ENCODE measurements at regions not wholly inside any gene's neighbourhood (a gene's known extent, or its start where the extent isn't known, plus 50 kb on each side); places are given as distances from the start of the nearest gene placed in this dataset.

DNA sequence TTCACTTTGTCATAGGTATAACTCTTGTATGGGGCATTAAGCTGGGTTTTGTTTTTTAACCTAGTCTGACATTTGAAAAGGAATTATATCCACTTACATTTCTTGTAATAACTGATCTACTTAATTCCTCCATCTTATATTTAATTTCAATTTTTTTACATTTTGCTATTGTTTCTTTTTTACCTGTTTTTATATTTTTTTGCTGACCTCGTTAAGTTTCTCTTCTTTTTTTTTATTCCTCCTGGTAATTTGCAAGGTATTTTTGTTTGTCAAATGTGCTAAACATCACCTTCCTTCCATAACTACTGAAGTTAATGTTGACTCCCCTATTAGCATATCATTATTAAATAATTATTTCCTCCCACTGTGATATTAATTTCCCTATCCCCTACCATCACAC is 87.7 kb upstream of the NR2F2 start:
- Histone ChIP-seq H3K36me3 (no peaks in the 10 kb centered on the region), H3K9me3 (ENCODE audit: low read depth) (no peaks in the 10 kb centered on the region), H3K4me3 (no peak overlapping the region), H3K27me3 (no peaks in the 10 kb centered on the region), H3K27ac (no peak overlapping the region), H3K4me1 (ENCODE audit: low read depth) (no peaks in the 10 kb centered on the region)
- TF ChIP-seq CTCF (IDR thresholded peaks at IDR 0.05; ENCODE audit: low read depth, low read length), result no peak
- no peak for DNase-seq (ENCODE audit: low read depth in 1 of 2, low spot score in 1 of 2)

DNA sequence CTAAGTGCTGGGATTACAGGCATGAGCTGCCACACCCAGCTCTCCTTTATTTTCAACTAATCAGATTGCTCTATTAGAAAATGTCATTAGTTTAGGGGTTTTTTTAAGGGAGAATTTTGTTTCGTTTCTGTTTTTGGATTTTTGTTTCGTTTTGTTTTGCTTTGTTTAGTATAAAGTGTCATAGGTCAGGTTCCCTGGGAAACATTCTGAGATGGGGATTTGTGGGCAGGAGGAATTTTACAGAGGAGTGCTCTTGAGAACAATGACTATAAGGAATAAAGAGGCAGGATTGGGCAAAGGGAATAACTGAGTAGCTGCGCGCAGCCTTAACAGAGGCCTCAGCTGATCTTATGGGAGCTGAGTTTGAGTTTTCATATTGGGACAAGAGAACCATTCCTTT is 86.8 kb upstream of the NR2F2 start:
- H3K4me1 ChIP-seq (ENCODE audit: low read depth), result no peaks in the 10 kb centered on the region
- TF ChIP-seq CTCF (IDR thresholded peaks at IDR 0.05; ENCODE audit: low read depth, low read length), result no peak
- no peak overlapping the region for H3K4me3 ChIP-seq
- no peak overlapping the region for H3K27ac ChIP-seq
- no peaks in the 10 kb centered on the region for H3K9me3 ChIP-seq (ENCODE audit: low read depth)
- no peaks in the 10 kb centered on the region for H3K27me3 ChIP-seq
- DNase-seq (ENCODE audit: low read depth in 1 of 2, low spot score in 1 of 2), result no peak
- H3K36me3 ChIP-seq, result no peaks in the 10 kb centered on the region

DNA sequence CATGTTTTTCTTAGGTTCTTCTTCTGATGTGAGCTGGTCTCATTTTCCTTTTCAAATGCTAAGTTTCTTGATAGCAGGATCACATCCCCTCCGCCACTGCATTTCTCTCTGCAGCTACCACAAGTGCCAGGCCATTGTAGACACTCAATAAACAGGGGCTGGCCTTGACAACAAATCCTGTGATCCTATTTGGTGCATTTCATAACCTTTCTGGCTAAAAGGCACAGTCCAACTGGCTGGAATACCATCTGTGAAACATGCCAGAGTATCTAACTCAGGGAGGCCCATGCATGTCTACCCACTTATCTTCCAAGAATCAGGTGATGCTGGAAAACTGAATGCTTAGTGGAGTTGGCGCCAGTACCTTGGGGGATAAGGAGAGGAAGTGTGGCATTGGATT is 85.2 kb upstream of the NR2F2 start:
- H3K4me1 ChIP-seq (ENCODE audit: low read depth), result no peaks in the 10 kb centered on the region
- no peak for TF ChIP-seq CTCF (IDR thresholded peaks at IDR 0.05; ENCODE audit: low read depth, low read length)
- H3K36me3 ChIP-seq, result no peaks in the 10 kb centered on the region
- H3K9me3 ChIP-seq (ENCODE audit: low read depth), result no peaks in the 10 kb centered on the region
- DNase-seq (ENCODE audit: low read depth in 1 of 2, low spot score in 1 of 2), result no peak
- no peaks in the 10 kb centered on the region for H3K27me3 ChIP-seq
- no peak overlapping the region for H3K27ac ChIP-seq
- no peak overlapping the region for H3K4me3 ChIP-seq

DNA sequence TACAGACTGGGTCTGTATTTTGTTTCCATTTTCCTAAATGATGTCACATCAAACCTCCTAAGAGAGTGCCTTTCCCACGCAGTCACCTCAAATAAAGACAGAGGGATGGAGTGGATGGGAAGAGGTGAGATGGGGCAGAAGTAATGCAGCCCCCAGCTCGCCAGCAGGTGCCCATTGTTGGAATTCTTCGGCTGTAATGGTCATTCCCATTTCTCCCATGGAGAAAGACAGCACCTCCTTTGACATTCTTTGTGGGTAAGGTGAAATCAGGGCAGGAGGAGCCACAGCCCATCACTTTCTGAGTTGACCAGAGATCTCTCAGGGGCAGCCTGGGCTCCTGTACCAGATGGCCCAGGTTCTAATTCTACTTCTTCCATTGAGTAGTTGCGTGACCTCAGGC is 84.4 kb upstream of the NR2F2 start:
- Histone ChIP-seq H3K27me3 (no peaks in the 10 kb centered on the region), H3K4me3 (no peak overlapping the region), H3K4me1 (ENCODE audit: low read depth) (no peaks in the 10 kb centered on the region), H3K36me3 (no peaks in the 10 kb centered on the region), H3K27ac (no peak overlapping the region), H3K9me3 (ENCODE audit: low read depth) (no peaks in the 10 kb centered on the region)
- DNase-seq (ENCODE audit: low read depth in 1 of 2, low spot score in 1 of 2), result no peak
- TF ChIP-seq CTCF (IDR thresholded peaks at IDR 0.05; ENCODE audit: low read depth, low read length), result no peak

- Histone ChIP-seq H3K4me1 (ENCODE audit: low read depth) (no peaks in the 10 kb centered on the region), H3K27me3 (no peaks in the 10 kb centered on the region), H3K9me3 (ENCODE audit: low read depth) (no peaks in the 10 kb centered on the region), H3K27ac (no peak overlapping the region), H3K36me3 (no peaks in the 10 kb centered on the region), H3K4me3 (no peak overlapping the region)
- TF ChIP-seq CTCF (IDR thresholded peaks at IDR 0.05; ENCODE audit: low read depth, low read length), result no peak
- no peak for DNase-seq (ENCODE audit: low read depth in 1 of 2, low spot score in 1 of 2)
Observed at GRCh38 chr15:96247621-96248305, 82.7 kb upstream of the NR2F2 start.

All from cardiac muscle cell (in vitro differentiated cells and primary cell).